BLaER1 treated with 17β-estradiol and CSF1 and Interleukin-3, amounts not matched to agents 10 nM and 100 nM (cell line): ENCODE measurements at regions not wholly inside any gene's neighbourhood (a gene's known extent, or its start where the extent isn't known, plus 50 kb on each side); places are given as distances from the start of the nearest gene placed in this dataset.

ENCODE experiments used
- H3K27ac ChIP-seq, 11 experiments: shearing (Covaris generic); formaldehyde crosslinking; 2 replicates each; pipeline ENCODE4 v1.8.1; 2022
- H3K27me3 ChIP-seq, 11 experiments: shearing (Covaris generic); formaldehyde crosslinking; 2 replicates each; pipeline ENCODE4 v1.8.1; 2022
- H3K36me3 ChIP-seq, 11 experiments: shearing (Covaris generic); formaldehyde crosslinking; 2 replicates each; pipeline ENCODE4 v1.8.1; 2022
- H3K4me1 ChIP-seq, 10 experiments: shearing (Covaris generic); formaldehyde crosslinking; 2 replicates each; pipeline ENCODE4 v1.8.1; 2022
- H3K4me2 ChIP-seq, 11 experiments: shearing (Covaris generic); formaldehyde crosslinking; 2 replicates each; pipeline ENCODE4 v1.8.1; 2022
- H3K4me3 ChIP-seq, 10 experiments: shearing (Covaris generic); formaldehyde crosslinking; 2 replicates each; pipeline ENCODE4 v1.8.1; 2022
- H3K9ac ChIP-seq, 11 experiments: shearing (Covaris generic); formaldehyde crosslinking; 2 replicates each; pipeline ENCODE4 v1.8.1; 2022
- H3K9me3 ChIP-seq, 11 experiments: shearing (Covaris generic); formaldehyde crosslinking; replicated peaks in 1 of 11; 2 replicates each; pipeline ENCODE4 v1.8.1; 2022
- H4K20me1 ChIP-seq, 11 experiments: shearing (Covaris generic); formaldehyde crosslinking; 2 replicates each; pipeline ENCODE4 v1.8.1; 2022
- Cebpa-rat ChIP-seq, 11 experiments: shearing (Covaris generic); IDR thresholded peaks; 2 replicates each; pipeline ENCODE4 v1.8.1; 2022

GRCh38 chr1:189432753-189433152 is 1044.9 kb downstream of the BRINP3 start:
- no peak overlapping the region for H3K9ac ChIP-seq
- no peaks in the 10 kb centered on the region for H4K20me1 ChIP-seq
- H3K4me2 ChIP-seq = no peak overlapping the region
- no peaks in the 10 kb centered on the region for H3K36me3 ChIP-seq
- H3K4me3 ChIP-seq = no peak overlapping the region
- H3K9me3 ChIP-seq = no peaks in the 10 kb centered on the region
- no peaks in the 10 kb centered on the region for H3K27me3 ChIP-seq
- no peak for TF ChIP-seq Cebpa-rat (IDR thresholded peaks at IDR 0.05)
- no peak overlapping the region for H3K27ac ChIP-seq
- peaks cover 0 to 6% (median 0%) of the 10 kb centered on the region in 10 experiments; a peak in 3 of 20 replicates for H3K4me1 ChIP-seq

- no peaks in the 10 kb centered on the region for H3K36me3 ChIP-seq
- TF ChIP-seq Cebpa-rat (IDR thresholded peaks at IDR 0.05) = no peak
- no peak overlapping the region for H3K9ac ChIP-seq
- no peaks in the 10 kb centered on the region for H3K9me3 ChIP-seq
- H3K27ac ChIP-seq = no peak overlapping the region
- H3K4me1 ChIP-seq = peaks cover 0 to 6% (median 0%) of the 10 kb centered on the region in 10 experiments; a peak in 3 of 20 replicates
- H3K4me2 ChIP-seq = no peak overlapping the region
- no peaks in the 10 kb centered on the region for H4K20me1 ChIP-seq
- H3K4me3 ChIP-seq = no peak overlapping the region
- no peaks in the 10 kb centered on the region for H3K27me3 ChIP-seq
These were observed 1043.2 kb downstream of the BRINP3 start for GRCh38 chr1:189434461-189434860.

- Histone ChIP-seq H4K20me1 (no peaks in the 10 kb centered on the region), H3K9me3 (no peaks in the 10 kb centered on the region), H3K4me3 (no peak overlapping the region), H3K4me1 (peaks cover 0 to 6% (median 0%) of the 10 kb centered on the region in 10 experiments; a peak in 3 of 20 replicates), H3K27ac (no peak overlapping the region), H3K9ac (no peak overlapping the region), H3K4me2 (no peak overlapping the region), H3K36me3 (no peaks in the 10 kb centered on the region), H3K27me3 (no peaks in the 10 kb centered on the region)
- no peak for TF ChIP-seq Cebpa-rat (IDR thresholded peaks at IDR 0.05)
These were observed 1042.3 kb downstream of the BRINP3 start for GRCh38 chr1:189435398-189435797.

- H3K4me1 ChIP-seq = no peaks in the 10 kb centered on the region
- no peak for TF ChIP-seq Cebpa-rat (IDR thresholded peaks at IDR 0.05)
These were observed 1038.9 kb downstream of the BRINP3 start for GRCh38 chr1:189438808-189439207.

GRCh38 chr1:189463166-189463565 is 1014.5 kb downstream of the BRINP3 start:
- no peak for TF ChIP-seq Cebpa-rat (IDR thresholded peaks at IDR 0.05)
- H3K4me1 ChIP-seq = no peaks in the 10 kb centered on the region
- H3K36me3 ChIP-seq = no peaks in the 10 kb centered on the region
- no peak overlapping the region for H3K4me3 ChIP-seq
- H3K9me3 ChIP-seq = no peaks in the 10 kb centered on the region
- no peak overlapping the region for H3K9ac ChIP-seq
- H3K4me2 ChIP-seq = no peak overlapping the region
- no peak overlapping the region for H3K27ac ChIP-seq
- no peaks in the 10 kb centered on the region for H4K20me1 ChIP-seq
- H3K27me3 ChIP-seq = no peaks in the 10 kb centered on the region

More at GRCh38 chr1:189438808-189439207, 1038.9 kb downstream of the BRINP3 start:
- no peak overlapping the region for H3K4me3 ChIP-seq
- H3K9ac ChIP-seq = no peak overlapping the region
- no peaks in the 10 kb centered on the region for H3K9me3 ChIP-seq
- no peaks in the 10 kb centered on the region for H4K20me1 ChIP-seq
- no peak overlapping the region for H3K4me2 ChIP-seq
- H3K27me3 ChIP-seq = no peaks in the 10 kb centered on the region
- H3K36me3 ChIP-seq = no peaks in the 10 kb centered on the region
- no peak overlapping the region for H3K27ac ChIP-seq

- no peaks in the 10 kb centered on the region for H4K20me1 ChIP-seq
These were observed 980.9 kb downstream of the BRINP3 start for GRCh38 chr1:189496768-189497167.

GRCh38 chr1:189499736-189500135 is 977.9 kb downstream of the BRINP3 start:
- Histone ChIP-seq H3K27me3 (no peaks in the 10 kb centered on the region), H3K9ac (no peak overlapping the region), H3K36me3 (no peaks in the 10 kb centered on the region), H3K27ac (no peak overlapping the region), H3K4me1 (no peaks in the 10 kb centered on the region), H3K4me3 (no peak overlapping the region), H4K20me1 (no peaks in the 10 kb centered on the region), H3K9me3 (0 out of 22 replicates have a peak, but pooled peaks cover 0 to 1% (median 0%) of the 10 kb centered on the region in 11 experiments), H3K4me2 (no peak overlapping the region)
- no peak for TF ChIP-seq Cebpa-rat (IDR thresholded peaks at IDR 0.05)

More at GRCh38 chr1:189496768-189497167, 980.9 kb downstream of the BRINP3 start:
- no peak overlapping the region for H3K4me3 ChIP-seq
- no peak overlapping the region for H3K9ac ChIP-seq
- H3K9me3 ChIP-seq = no peaks in the 10 kb centered on the region
- H3K27me3 ChIP-seq = no peaks in the 10 kb centered on the region
- H3K4me1 ChIP-seq = no peaks in the 10 kb centered on the region
- no peak overlapping the region for H3K4me2 ChIP-seq
- H3K36me3 ChIP-seq = no peaks in the 10 kb centered on the region
- TF ChIP-seq Cebpa-rat (IDR thresholded peaks at IDR 0.05) = no peak
- H3K27ac ChIP-seq = no peak overlapping the region

- Histone ChIP-seq H4K20me1 (no peaks in the 10 kb centered on the region), H3K9me3 (0 out of 22 replicates have a peak, but pooled peaks cover 0 to 5% (median 0%) of the 10 kb centered on the region in 11 experiments), H3K9ac (no peak overlapping the region), H3K27ac (no peak overlapping the region), H3K4me3 (no peak overlapping the region), H3K4me1 (no peaks in the 10 kb centered on the region), H3K4me2 (no peak overlapping the region), H3K36me3 (no peaks in the 10 kb centered on the region), H3K27me3 (no peaks in the 10 kb centered on the region)
- no peak for TF ChIP-seq Cebpa-rat (IDR thresholded peaks at IDR 0.05)
These were observed 976.9 kb downstream of the BRINP3 start for GRCh38 chr1:189500778-189501177.

GRCh38 chr1:189510827-189511226 is 966.8 kb downstream of the BRINP3 start:
- no peaks in the 10 kb centered on the region for H3K4me1 ChIP-seq
- no peaks in the 10 kb centered on the region for H4K20me1 ChIP-seq
- no peak for TF ChIP-seq Cebpa-rat (IDR thresholded peaks at IDR 0.05)
- no peak overlapping the region for H3K4me2 ChIP-seq
- no peak overlapping the region for H3K4me3 ChIP-seq
- no peaks in the 10 kb centered on the region for H3K27me3 ChIP-seq
- H3K9me3 ChIP-seq = no peaks in the 10 kb centered on the region
- no peaks in the 10 kb centered on the region for H3K36me3 ChIP-seq
- no peak overlapping the region for H3K9ac ChIP-seq
- H3K27ac ChIP-seq = no peak overlapping the region

- Histone ChIP-seq H3K27me3 (no peaks in the 10 kb centered on the region), H3K9ac (no peak overlapping the region), H3K4me1 (no peaks in the 10 kb centered on the region), H3K4me2 (no peak overlapping the region), H4K20me1 (no peaks in the 10 kb centered on the region), H3K27ac (no peak overlapping the region), H3K36me3 (no peaks in the 10 kb centered on the region), H3K9me3 (no peaks in the 10 kb centered on the region), H3K4me3 (no peak overlapping the region)
- no peak for TF ChIP-seq Cebpa-rat (IDR thresholded peaks at IDR 0.05)
These were observed 964.6 kb downstream of the BRINP3 start for GRCh38 chr1:189513091-189513490.
